Neutrophil (primary cell): ENCODE measurements at regions not wholly inside any gene's neighbourhood (a gene's known extent, or its start where the extent isn't known, plus 50 kb on each side); places are given as distances from the start of the nearest gene placed in this dataset.

Experiments used
- H3K27ac ChIP-seq: fragments of 200-600 bp; sonication (generic); 2 replicates; pipeline ENCODE4 v1.5.1; 2016; ENCODE audit warnings: mild to moderate bottlenecking, moderate library complexity
- H3K27me3 ChIP-seq: fragments of 200-600 bp; sonication (generic); 2 replicates; pipeline ENCODE4 v1.6.0; 2016; ENCODE audit warnings: mild to moderate bottlenecking
- H3K36me3 ChIP-seq: fragments of 200-600 bp; sonication (generic); 2 replicates; pipeline ENCODE4 v1.5.1; 2017
- H3K4me1 ChIP-seq, 2 experiments: fragments of 200-600 bp in 1 of 2; sonication (generic) in 1 of 2; 1 replicate in 1 of 2; 2 replicates in 1 of 2; pipeline versions ENCODE4 v1.5.1 to v1.6.1; 2013 to 2016; ENCODE audit warnings: low read depth in 1 of 2, low read length in 1 of 2, mild to moderate bottlenecking in 1 of 2, moderate library complexity in 1 of 2; ENCODE audit not compliant: control insufficient read depth in 1 of 2, insufficient read depth in 1 of 2
- H3K4me3 ChIP-seq, 2 experiments: fragments of 200-600 bp in 1 of 2; sonication (generic) in 1 of 2; 1 replicate in 1 of 2; 2 replicates in 1 of 2; pipeline ENCODE4 v1.5.1; 2013 to 2016; ENCODE audit warnings: low read depth in 1 of 2, low read length in 1 of 2, mild to moderate bottlenecking in 1 of 2, moderate library complexity in 1 of 2
- H3K9me3 ChIP-seq: fragments of 200-600 bp; sonication (generic); 2 replicates; pipeline ENCODE4 v1.5.1; 2016
- TF ChIP-seq, protein P1 (sequence below): fragments of 200-600 bp; sonication (generic); IDR thresholded peaks from 2 replicates; pipeline ENCODE4 v1.5.1; 2016; ENCODE audit warnings: antibody characterized with exemption

GRCh38 chr1:36709869-36710481, 227.3 kb upstream of the CSF3R start:
- TF ChIP-seq, protein P1, sequence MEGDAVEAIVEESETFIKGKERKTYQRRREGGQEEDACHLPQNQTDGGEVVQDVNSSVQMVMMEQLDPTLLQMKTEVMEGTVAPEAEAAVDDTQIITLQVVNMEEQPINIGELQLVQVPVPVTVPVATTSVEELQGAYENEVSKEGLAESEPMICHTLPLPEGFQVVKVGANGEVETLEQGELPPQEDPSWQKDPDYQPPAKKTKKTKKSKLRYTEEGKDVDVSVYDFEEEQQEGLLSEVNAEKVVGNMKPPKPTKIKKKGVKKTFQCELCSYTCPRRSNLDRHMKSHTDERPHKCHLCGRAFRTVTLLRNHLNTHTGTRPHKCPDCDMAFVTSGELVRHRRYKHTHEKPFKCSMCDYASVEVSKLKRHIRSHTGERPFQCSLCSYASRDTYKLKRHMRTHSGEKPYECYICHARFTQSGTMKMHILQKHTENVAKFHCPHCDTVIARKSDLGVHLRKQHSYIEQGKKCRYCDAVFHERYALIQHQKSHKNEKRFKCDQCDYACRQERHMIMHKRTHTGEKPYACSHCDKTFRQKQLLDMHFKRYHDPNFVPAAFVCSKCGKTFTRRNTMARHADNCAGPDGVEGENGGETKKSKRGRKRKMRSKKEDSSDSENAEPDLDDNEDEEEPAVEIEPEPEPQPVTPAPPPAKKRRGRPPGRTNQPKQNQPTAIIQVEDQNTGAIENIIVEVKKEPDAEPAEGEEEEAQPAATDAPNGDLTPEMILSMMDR = no peak
- Histone ChIP-seq H3K27me3 (peaks cover 79% of the 10 kb centered on the region), H3K9me3 (no peaks in the 10 kb centered on the region)

GRCh38 chr1:36708587-36708986, 225.9 kb upstream of the CSF3R start:
- H3K36me3 ChIP-seq = no peaks in the 10 kb centered on the region
- TF ChIP-seq, protein P1 = no peak
- H3K4me1 ChIP-seq = peaks cover 0 to 15% of the 10 kb centered on the region in 2 experiments
- peaks cover 82% of the 10 kb centered on the region for H3K27me3 ChIP-seq
- H3K4me3 ChIP-seq = no peak overlapping the region
- H3K9me3 ChIP-seq = no peaks in the 10 kb centered on the region
- H3K27ac ChIP-seq = no peak overlapping the region

More at GRCh38 chr1:36709869-36710481, 227.3 kb upstream of the CSF3R start:
- H3K36me3 ChIP-seq = no peaks in the 10 kb centered on the region
- H3K4me3 ChIP-seq = no peak overlapping the region
- H3K4me1 ChIP-seq = peaks cover 0 to 14% of the 10 kb centered on the region in 2 experiments
- no peak overlapping the region for H3K27ac ChIP-seq

DNA sequence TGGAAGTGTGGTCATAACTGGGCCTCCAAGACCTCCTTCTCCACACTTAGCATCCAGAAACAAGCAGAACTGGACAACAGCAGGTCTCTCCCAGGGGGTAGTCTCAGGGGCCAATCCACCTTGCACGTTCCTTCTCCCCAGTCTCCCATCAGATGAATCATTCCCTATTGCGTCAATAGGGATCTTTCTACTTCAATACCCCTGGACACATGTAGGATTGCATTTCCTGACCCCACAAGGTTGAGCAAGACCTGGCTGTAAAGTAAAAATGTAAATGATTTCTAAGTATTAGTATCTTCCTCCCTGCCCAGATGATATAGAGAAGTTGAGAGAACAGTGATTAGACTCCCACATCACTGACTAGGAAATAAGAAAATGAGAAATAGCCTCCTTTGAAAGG, 224.5 kb upstream of the CSF3R start:
- Histone ChIP-seq H3K27ac (no peak overlapping the region), H3K4me1 (peaks cover 0 to 16% of the 10 kb centered on the region in 2 experiments), H3K9me3 (no peaks in the 10 kb centered on the region), H3K4me3 (no peak overlapping the region), H3K36me3 (no peaks in the 10 kb centered on the region), H3K27me3 (peaks cover 73% of the 10 kb centered on the region)
- TF ChIP-seq, protein P1 = no peak

DNA sequence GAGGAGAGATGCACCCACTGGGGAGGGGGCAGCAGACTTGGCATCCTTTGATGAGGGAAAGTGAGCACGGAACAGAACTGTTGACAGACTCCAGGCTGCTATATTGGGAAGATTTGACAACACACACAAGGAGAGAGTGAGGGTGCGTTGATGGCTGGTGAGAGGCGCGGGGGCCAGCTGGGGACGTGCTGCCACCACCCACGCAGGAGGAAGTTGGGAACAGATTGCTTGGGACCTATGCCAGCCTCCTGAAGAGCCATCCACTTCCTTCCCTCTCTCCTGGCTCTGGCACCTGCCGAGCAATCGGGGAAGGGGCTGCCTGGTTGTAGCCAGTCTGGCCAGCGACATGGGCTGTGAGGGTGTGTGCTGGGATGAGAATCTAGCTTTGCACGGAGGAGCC, 223.7 kb upstream of the CSF3R start:
- Histone ChIP-seq H3K36me3 (no peaks in the 10 kb centered on the region), H3K4me1 (peaks cover 0 to 16% of the 10 kb centered on the region in 2 experiments), H3K27me3 (peaks cover 70% of the 10 kb centered on the region), H3K27ac (no peak overlapping the region), H3K4me3 (no peak overlapping the region), H3K9me3 (no peaks in the 10 kb centered on the region)
- TF ChIP-seq, protein P1 = no peak

GRCh38 chr1:36705629-36706028, 222.9 kb upstream of the CSF3R start:
- TF ChIP-seq, protein P1 = no peak
- no peaks in the 10 kb centered on the region for H3K36me3 ChIP-seq
- no peak overlapping the region for H3K27ac ChIP-seq

More at GRCh38 chr1:36705629-36706028, 222.9 kb upstream of the CSF3R start:
- no peak overlapping the region for H3K4me3 ChIP-seq
- peaks cover 62% of the 10 kb centered on the region for H3K27me3 ChIP-seq
- H3K9me3 ChIP-seq = no peaks in the 10 kb centered on the region
- peaks cover 0 to 16% of the 10 kb centered on the region in 2 experiments for H3K4me1 ChIP-seq
